Neuronal stem cell (in vitro differentiated cells): ENCODE measurements at regions not wholly inside any gene's neighbourhood (a gene's known extent, or its start where the extent isn't known, plus 50 kb on each side); places are given as distances from the start of the nearest gene placed in this dataset.

Experiments used
- DNase-seq: peaks from one replicate; pipeline ENCODE4 v3.0.0-alpha.2; 2013; ENCODE audit warnings: low spot score
- H2AFZ ChIP-seq: one replicate; pipeline ENCODE4 v1.6.1; 2013; ENCODE audit warnings: mild to moderate bottlenecking, low read length, inconsistent platforms
- H2AK5ac ChIP-seq: 2 replicates; pipeline ENCODE4 v1.6.1; 2013; ENCODE audit warnings: low read depth, mild to moderate bottlenecking, inconsistent platforms, low read length, moderate library complexity, mixed read lengths
- H2BK120ac ChIP-seq: 2 replicates; pipeline ENCODE4 v1.6.1; 2013; ENCODE audit warnings: low read depth, mild to moderate bottlenecking, inconsistent platforms, low read length, moderate library complexity, mixed read lengths
- H2BK12ac ChIP-seq: one replicate; pipeline ENCODE4 v1.6.1; 2013; ENCODE audit warnings: low read length, inconsistent platforms
- H2BK15ac ChIP-seq: 2 replicates; pipeline ENCODE4 v1.6.1; 2013; ENCODE audit warnings: mild to moderate bottlenecking, low read length, inconsistent platforms, mixed read lengths
- H2BK5ac ChIP-seq: one replicate; pipeline ENCODE4 v1.6.1; 2013; ENCODE audit warnings: inconsistent platforms, mild to moderate bottlenecking, low read length, moderate library complexity
- H3K14ac ChIP-seq: one replicate; pipeline ENCODE4 v1.6.1; 2013; ENCODE audit warnings: low read length, inconsistent platforms
- H3K18ac ChIP-seq: 2 replicates; pipeline ENCODE4 v1.6.1; 2013; ENCODE audit warnings: low read length, inconsistent platforms
- H3K23ac ChIP-seq: 2 replicates; pipeline ENCODE4 v1.6.1; 2013; ENCODE audit warnings: low read depth, mild to moderate bottlenecking, mixed read lengths, low read length, inconsistent platforms; ENCODE audit not compliant: poor library complexity
- H3K27ac ChIP-seq: replicated peaks from 3 replicates; pipeline ENCODE4 v1.5.1; 2013; ENCODE audit warnings: low read length, inconsistent platforms
- H3K27me3 ChIP-seq, 3 experiments: 2 replicates each; pipeline ENCODE4 v1.6.1; 2013; ENCODE audit warnings: low read length in 3 of 3, mild to moderate bottlenecking in 2 of 3, inconsistent platforms in 1 of 3, low read depth in 1 of 3, mixed read lengths in 1 of 3, moderate library complexity in 1 of 3; ENCODE audit not compliant: control insufficient read depth in 3 of 3, insufficient read depth in 3 of 3
- H3K36me3 ChIP-seq, 2 donors: replicated peaks in 1 of 2; 2 replicates each; pipeline ENCODE4 v1.6.1; 2013; ENCODE audit warnings: low read length in 2 of 2; ENCODE audit not compliant: control insufficient read depth in 2 of 2, insufficient read depth in 2 of 2
- H3K4ac ChIP-seq: 2 replicates; pipeline ENCODE4 v1.6.1; 2013; ENCODE audit warnings: inconsistent platforms, mild to moderate bottlenecking, low read length, moderate library complexity
- H3K4me1 ChIP-seq, 2 donors: 1 replicate in 1 of 2; 2 replicates in 1 of 2; pipeline ENCODE4 v1.6.1; 2013; ENCODE audit warnings: low read length in 2 of 2, low read depth in 1 of 2; ENCODE audit not compliant: control insufficient read depth in 2 of 2, insufficient read depth in 1 of 2
- H3K4me2 ChIP-seq: one replicate; pipeline ENCODE4 v1.6.1; 2013; ENCODE audit warnings: mild to moderate bottlenecking, low read length, inconsistent platforms; ENCODE audit not compliant: insufficient read depth, poor library complexity, severe bottlenecking
- H3K4me3 ChIP-seq, 2 donors: 2 replicates each; pipeline ENCODE4 v1.5.1; 2013; ENCODE audit warnings: low read length in 2 of 2, mild to moderate bottlenecking in 2 of 2, inconsistent platforms in 1 of 2, moderate library complexity in 1 of 2
- H3K79me1 ChIP-seq: one replicate; pipeline ENCODE4 v1.6.1; 2013; ENCODE audit warnings: low read depth, mild to moderate bottlenecking, inconsistent platforms, low read length, moderate library complexity
- H3K9ac ChIP-seq: one replicate; pipeline ENCODE4 v1.6.1; 2013; ENCODE audit warnings: mild to moderate bottlenecking, low read depth, low read length, inconsistent platforms; ENCODE audit not compliant: poor library complexity
- H3K9me3 ChIP-seq, 2 donors: replicated peaks in 1 of 2; 2 replicates each; pipeline versions ENCODE3 to v1.6.1; 2013; ENCODE audit warnings: low read length in 2 of 2, mild to moderate bottlenecking in 2 of 2, inconsistent platforms in 1 of 2, low read depth in 1 of 2, mixed read lengths in 1 of 2, moderate library complexity in 1 of 2; ENCODE audit not compliant: control insufficient read depth in 2 of 2, insufficient read depth in 1 of 2
- H4K8ac ChIP-seq: one replicate; pipeline ENCODE4 v1.6.1; 2013; ENCODE audit warnings: low read depth, mild to moderate bottlenecking, inconsistent platforms, low read length, moderate library complexity
- H4K91ac ChIP-seq: one replicate; pipeline ENCODE4 v1.6.1; 2013; ENCODE audit warnings: low read length, low read depth, mild to moderate bottlenecking, inconsistent platforms; ENCODE audit not compliant: poor library complexity
- WGBS, 2 donors: extraction: QIAGEN DNeasy Blood & Tissue Kit; methylation state at CpG; one replicate each; pipeline ENCODE4 v1.1.7; 2013; ENCODE audit warnings: missing lambda C conversion rate in 2 of 2, mixed read lengths in 1 of 2; ENCODE audit not compliant: insufficient read length in 2 of 2, insufficient replicate concordance in 1 of 2; ENCODE audit errors: extremely low coverage in 2 of 2; 5-methylcytosine and 5-hydroxymethylcytosine counted together

GRCh38 chr4:111933703-111934102 lies 211.6 kb upstream of the FAM241A start:
- no peak overlapping the region for H3K4ac ChIP-seq
- H2BK12ac ChIP-seq: no peak overlapping the region
- no peak overlapping the region for H3K14ac ChIP-seq
- H3K4me1 ChIP-seq: no peaks in the 10 kb centered on the region
- no peaks in the 10 kb centered on the region for H3K27me3 ChIP-seq
- DNase-seq: no peak
- no peaks in the 10 kb centered on the region for H3K9me3 ChIP-seq
- no peaks in the 10 kb centered on the region for H3K36me3 ChIP-seq
- no peak overlapping the region for H2BK120ac ChIP-seq
- no peak overlapping the region for H3K27ac ChIP-seq
- no peak overlapping the region for H4K91ac ChIP-seq
- no peak overlapping the region for H3K23ac ChIP-seq
- no peak overlapping the region for H3K9ac ChIP-seq
- no peak overlapping the region for H2AFZ ChIP-seq
- H2BK5ac ChIP-seq: no peak overlapping the region
- no peak overlapping the region for H2BK15ac ChIP-seq
- no peak overlapping the region for H3K4me2 ChIP-seq
- H2AK5ac ChIP-seq: no peak overlapping the region
- H3K4me3 ChIP-seq: no peak overlapping the region
- H3K79me1 ChIP-seq: no peaks in the 10 kb centered on the region
- H4K8ac ChIP-seq: no peak overlapping the region
- no CpG with 5 or more reads among the region's 2 CpGs for WGBS, 2 donors
- no peak overlapping the region for H3K18ac ChIP-seq

- Histone ChIP-seq H2BK5ac (no peak overlapping the region), H3K4me3 (no peak overlapping the region), H2BK120ac (no peak overlapping the region), H2AFZ (no peak overlapping the region), H3K4ac (no peak overlapping the region), H4K8ac (no peak overlapping the region), H2AK5ac (no peak overlapping the region), H3K9ac (no peak overlapping the region), H3K4me2 (no peak overlapping the region), H4K91ac (no peak overlapping the region), H2BK15ac (no peak overlapping the region), H3K23ac (no peak overlapping the region), H3K4me1 (no peaks in the 10 kb centered on the region), H3K27me3 (no peaks in the 10 kb centered on the region), H3K14ac (no peak overlapping the region), H3K27ac (no peak overlapping the region), H2BK12ac (no peak overlapping the region), H3K9me3 (no peaks in the 10 kb centered on the region), H3K18ac (no peak overlapping the region), H3K79me1 (no peaks in the 10 kb centered on the region), H3K36me3 (no peaks in the 10 kb centered on the region)
- no peak for DNase-seq
These were observed 210.9 kb upstream of the FAM241A start for GRCh38 chr4:111934314-111934713.

GRCh38 chr4:111937368-111937767 lies 207.9 kb upstream of the FAM241A start:
- Histone ChIP-seq H3K18ac (no peak overlapping the region), H4K8ac (no peak overlapping the region), H3K36me3 (no peaks in the 10 kb centered on the region), H3K27me3 (no peaks in the 10 kb centered on the region), H2BK12ac (no peak overlapping the region), H3K4me3 (no peak overlapping the region), H2AK5ac (no peak overlapping the region), H2AFZ (no peak overlapping the region), H3K14ac (no peak overlapping the region), H2BK120ac (no peak overlapping the region), H2BK15ac (no peak overlapping the region), H3K4me2 (no peak overlapping the region), H3K4ac (no peak overlapping the region), H3K79me1 (no peaks in the 10 kb centered on the region), H2BK5ac (no peak overlapping the region), H3K9ac (no peak overlapping the region), H3K23ac (no peak overlapping the region), H3K4me1 (peaks cover 0 to 2% of the 10 kb centered on the region in 2 donors), H3K27ac (no peak overlapping the region), H3K9me3 (no peaks in the 10 kb centered on the region), H4K91ac (no peak overlapping the region)
- DNase-seq: no peak

GRCh38 chr4:111941957-111942356 lies 203.3 kb upstream of the FAM241A start:
- H3K36me3 ChIP-seq: no peaks in the 10 kb centered on the region
- no peak overlapping the region for H3K4me3 ChIP-seq
- H4K91ac ChIP-seq: no peak overlapping the region
- H3K4ac ChIP-seq: no peak overlapping the region
- peaks cover 0 to 2% of the 10 kb centered on the region in 2 donors for H3K4me1 ChIP-seq
- no peak overlapping the region for H2AFZ ChIP-seq
- H3K23ac ChIP-seq: no peak overlapping the region
- no peak overlapping the region for H3K9ac ChIP-seq
- no peak overlapping the region for H3K18ac ChIP-seq
- no peak overlapping the region for H3K27ac ChIP-seq
- H2BK5ac ChIP-seq: no peak overlapping the region
- H3K9me3 ChIP-seq: no peaks in the 10 kb centered on the region
- no peak overlapping the region for H2BK15ac ChIP-seq
- no peak overlapping the region for H4K8ac ChIP-seq
- no peak overlapping the region for H3K14ac ChIP-seq
- no peak overlapping the region for H2BK120ac ChIP-seq
- WGBS, 2 donors: no CpG with 5 or more reads among the region's 1 CpG
- no peaks in the 10 kb centered on the region for H3K79me1 ChIP-seq
- no peaks in the 10 kb centered on the region for H3K27me3 ChIP-seq
- H3K4me2 ChIP-seq: no peak overlapping the region
- no peak overlapping the region for H2AK5ac ChIP-seq
- no peak for DNase-seq
- H2BK12ac ChIP-seq: no peak overlapping the region
